OCI-LY3 (cell line): ENCODE measurements at regions not wholly inside any gene's neighbourhood (a gene's known extent, or its start where the extent isn't known, plus 50 kb on each side); places are given as distances from the start of the nearest gene placed in this dataset.
"Not testable (repeated sequence)": the region's sequence is repeated elsewhere in the genome, so short reads cannot be mapped to it uniquely, and the experiment has no call there.

Source experiments
- H2AFZ ChIP-seq: fragments of 200-600, 300-600 bp; shearing (Covaris generic); 2 replicates; pipeline ENCODE4 v1.6.0; 2014; ENCODE audit warnings: antibody characterized with exemption, low read depth, low read length
- H3K27ac ChIP-seq: fragments of 200-600, 300-600 bp; sonication (generic); 2 replicates; pipeline ENCODE4 v1.5.1; 2014; ENCODE audit warnings: mild to moderate bottlenecking, low read length, moderate library complexity, mixed read lengths
- H3K27me3 ChIP-seq: fragments of 200-600, 300-600 bp; sonication (generic); 2 replicates; pipeline ENCODE4 v1.6.1; 2014; ENCODE audit warnings: low read depth, low read length, mixed read lengths
- H3K36me3 ChIP-seq: fragments of 200-600, 300-600 bp; sonication (generic); replicated peaks from 2 replicates; pipeline ENCODE3; 2014; ENCODE audit warnings: low read depth, low read length, mixed read lengths
- H3K4me1 ChIP-seq: fragments of 300-600, 200-600 bp; sonication (generic); 2 replicates; pipeline ENCODE4 v1.6.1; 2014; ENCODE audit warnings: low read length, mixed read lengths
- H3K4me2 ChIP-seq: fragments of 200-600, 300-600 bp; sonication (generic); 2 replicates; pipeline ENCODE4 v1.6.1; 2014; ENCODE audit warnings: low read length, mixed read lengths
- H3K4me3 ChIP-seq: fragments of 300-600, 200-600 bp; sonication (generic); 2 replicates; pipeline ENCODE4 v1.5.1; 2014; ENCODE audit warnings: antibody characterized with exemption, mild to moderate bottlenecking, low read length, moderate library complexity
- H3K79me2 ChIP-seq: fragments of 300-600, 200-600 bp; shearing (Covaris generic); 2 replicates; pipeline ENCODE4 v1.6.1; 2014; ENCODE audit warnings: mild to moderate bottlenecking, low read length, mixed read lengths
- H3K9ac ChIP-seq: fragments of 300-600, 200-600 bp; shearing (Covaris generic); 2 replicates; pipeline ENCODE4 v1.6.0; 2014; ENCODE audit warnings: mild to moderate bottlenecking, low read length, moderate library complexity
- H3K9me3 ChIP-seq: fragments of 200-600, 300-600 bp; shearing (Covaris generic); 2 replicates; pipeline ENCODE4 v1.6.1; 2014; ENCODE audit warnings: low read length, mixed read lengths; ENCODE audit not compliant: insufficient read depth
- H4K20me1 ChIP-seq: fragments of 200-600, 300-600 bp; sonication (generic); 2 replicates; pipeline ENCODE4 v1.6.1; 2016; ENCODE audit warnings: low read length, mixed read lengths; ENCODE audit not compliant: insufficient read depth
- CTCF ChIP-seq: fragments of 200-600, 300-600 bp; sonication (generic); IDR thresholded peaks from 2 replicates; pipeline ENCODE4 v1.5.1; 2014; ENCODE audit warnings: antibody characterized with exemption, low read length, low read depth
- EZH2phosphoT487 ChIP-seq: fragments of 200-600 bp; shearing (Covaris generic); IDR thresholded peaks from 2 replicates; pipeline ENCODE4 v1.6.1; 2018; ENCODE audit warnings: antibody characterized with exemption, mixed run types, low read depth

- Histone ChIP-seq H3K9me3 (no peaks in the 10 kb centered on the region), H3K27me3 (no peaks in the 10 kb centered on the region), H2AFZ (peak overlapping the region; percentile 90; the same call in 1 of the 2 replicates), H3K4me2 (peak overlapping the region; percentile 77), H3K36me3 (no peaks in the 10 kb centered on the region), H4K20me1 (no peaks in the 10 kb centered on the region), H3K9ac (peak overlapping the region; percentile 6; the same call in 1 of the 2 replicates), H3K27ac (peak overlapping the region; percentile 70), H3K4me1 (peaks cover 20% of the 10 kb centered on the region), H3K4me3 (peak overlapping the region; percentile 53), H3K79me2 (no peaks in the 10 kb centered on the region)
- TF ChIP-seq CTCF (no peak), EZH2phosphoT487 (no peak)
Observed at GRCh38 chr10:6928586-6928985, 348.5 kb upstream of the PRKCQ start.

- no peak overlapping the region for H3K9ac ChIP-seq
- peaks cover 20% of the 10 kb centered on the region for H3K4me1 ChIP-seq
- no peaks in the 10 kb centered on the region for H3K79me2 ChIP-seq
- no peak overlapping the region for H2AFZ ChIP-seq
- H4K20me1 ChIP-seq = no peaks in the 10 kb centered on the region
- H3K27me3 ChIP-seq = no peaks in the 10 kb centered on the region; the same call in 1 of the 2 replicates
- no peak overlapping the region; the same call in 1 of the 2 replicates for H3K27ac ChIP-seq
- no peaks in the 10 kb centered on the region for H3K9me3 ChIP-seq
- no peak overlapping the region for H3K4me3 ChIP-seq
- H3K4me2 ChIP-seq = no peak overlapping the region
- H3K36me3 ChIP-seq = no peaks in the 10 kb centered on the region
- TF ChIP-seq EZH2phosphoT487 = no peak
- no peak for TF ChIP-seq CTCF
Observed at GRCh38 chr10:6926971-6927370, 346.9 kb upstream of the PRKCQ start.

- Histone ChIP-seq H3K79me2 (no peaks in the 10 kb centered on the region), H3K27ac (no peak overlapping the region), H3K9ac (no peak overlapping the region), H3K27me3 (no peaks in the 10 kb centered on the region; the same call in 1 of the 2 replicates), H4K20me1 (no peaks in the 10 kb centered on the region), H3K4me2 (no peak overlapping the region), H3K4me3 (no peak overlapping the region), H3K9me3 (no peaks in the 10 kb centered on the region), H3K4me1 (peaks cover 20% of the 10 kb centered on the region), H2AFZ (no peak overlapping the region), H3K36me3 (no peaks in the 10 kb centered on the region)
- no peak for TF ChIP-seq EZH2phosphoT487
- TF ChIP-seq CTCF = no peak
Observed at GRCh38 chr10:6925146-6925545, 345.1 kb upstream of the PRKCQ start.

GRCh38 chr10:6924166-6924565 lies 344.1 kb upstream of the PRKCQ start:
- Histone ChIP-seq H3K27ac (no peak overlapping the region), H3K4me3 (no peak overlapping the region), H3K4me2 (no peak overlapping the region), H3K9ac (no peak overlapping the region), H4K20me1 (no peaks in the 10 kb centered on the region), H3K27me3 (no peaks in the 10 kb centered on the region; the same call in 1 of the 2 replicates), H3K4me1 (peaks cover 23% of the 10 kb centered on the region), H3K79me2 (no peaks in the 10 kb centered on the region), H2AFZ (no peak overlapping the region), H3K9me3 (no peaks in the 10 kb centered on the region), H3K36me3 (no peaks in the 10 kb centered on the region)
- no peak for TF ChIP-seq CTCF
- no peak for TF ChIP-seq EZH2phosphoT487

- not testable (repeated sequence) for H3K4me3 ChIP-seq, H3K79me2 ChIP-seq, H2AFZ ChIP-seq, H3K9me3 ChIP-seq, H3K9ac ChIP-seq, H3K27ac ChIP-seq, H3K36me3 ChIP-seq, H3K4me2 ChIP-seq, H4K20me1 ChIP-seq
- Histone ChIP-seq H3K27me3 (peaks cover 13% of the 10 kb centered on the region), H3K4me1 (peaks cover 14% of the 10 kb centered on the region)
Observed at GRCh38 chr10:6921026-6921425, 340.9 kb upstream of the PRKCQ start.
